Astrocyte (in vitro differentiated cells and primary cell): ENCODE measurements at regions not wholly inside any gene's neighbourhood (a gene's known extent, or its start where the extent isn't known, plus 50 kb on each side); places are given as distances from the start of the nearest gene placed in this dataset.

Experiments
- DNase-seq: peaks from one replicate; pipeline ENCODE4 v3.0.0-alpha.2; 2010; ENCODE audit warnings: low read depth
- FAIRE-seq: peaks from 2 replicates; lab custom pipeline; 2011; peaks lifted over from hg19 to GRCh38; lab: Jason Lieb, UNC
- H2AFZ ChIP-seq: 2 replicates; pipeline ENCODE4 v1.6.0; 2012; ENCODE audit warnings: low read depth, low read length, inconsistent platforms
- H3K27ac ChIP-seq: 2 replicates; pipeline ENCODE4 v1.5.1; 2011; ENCODE audit warnings: low read depth, low read length, inconsistent platforms
- H3K27me3 ChIP-seq: 2 replicates; pipeline ENCODE4 v1.6.0; 2011; ENCODE audit warnings: low read length, inconsistent platforms; ENCODE audit not compliant: insufficient read depth
- H3K36me3 ChIP-seq: 2 replicates; pipeline ENCODE4 v1.5.1; 2011; ENCODE audit warnings: low read length, inconsistent platforms; ENCODE audit not compliant: insufficient read depth
- H3K4me1 ChIP-seq: 2 replicates; pipeline ENCODE4 v1.5.1; 2011; ENCODE audit warnings: low read length, inconsistent platforms; ENCODE audit not compliant: insufficient read depth
- H3K4me2 ChIP-seq: 2 replicates; pipeline ENCODE4 v1.6.0; 2012; ENCODE audit warnings: low read length, inconsistent platforms
- H3K4me3 ChIP-seq: 2 replicates; pipeline ENCODE4 v1.5.1; 2011; ENCODE audit warnings: low read depth, mild to moderate bottlenecking, low read length, inconsistent platforms; ENCODE audit not compliant: insufficient read depth
- H3K79me2 ChIP-seq: 2 replicates; pipeline ENCODE4 v1.6.0; 2012; ENCODE audit warnings: mild to moderate bottlenecking, low read length, inconsistent platforms; ENCODE audit not compliant: insufficient read depth
- H3K9ac ChIP-seq: 2 replicates; pipeline ENCODE4 v1.6.0; 2012; ENCODE audit warnings: mild to moderate bottlenecking, low read length, inconsistent platforms
- H3K9me3 ChIP-seq: 2 replicates; pipeline ENCODE4 v1.5.1; 2012; ENCODE audit warnings: low read depth, mild to moderate bottlenecking, low read length, inconsistent platforms; ENCODE audit not compliant: insufficient read depth
- H4K20me1 ChIP-seq: 2 replicates; pipeline ENCODE4 v1.6.0; 2012; ENCODE audit warnings: low read length, inconsistent platforms; ENCODE audit not compliant: insufficient read depth
- H3K27ac Mint-ChIP-seq: one replicate; pipeline ENCODE4 v1.8.0; 2021; ENCODE audit warnings: mild to moderate bottlenecking, mixed read lengths; ENCODE audit not compliant: unreplicated experiment
- H3K27me3 Mint-ChIP-seq: one replicate; pipeline ENCODE4 v1.8.0; 2021; ENCODE audit warnings: low read depth, mixed read lengths; ENCODE audit not compliant: unreplicated experiment
- H3K36me3 Mint-ChIP-seq: one replicate; pipeline ENCODE4 v1.8.0; 2021; ENCODE audit warnings: low read depth, mixed read lengths; ENCODE audit not compliant: unreplicated experiment
- H3K4me1 Mint-ChIP-seq: one replicate; pipeline ENCODE4 v1.8.0; 2021; ENCODE audit warnings: low read depth, mixed read lengths; ENCODE audit not compliant: unreplicated experiment
- H3K4me3 Mint-ChIP-seq: one replicate; pipeline ENCODE4 v1.8.0; 2021; ENCODE audit warnings: mild to moderate bottlenecking, moderate library complexity, mixed read lengths; ENCODE audit not compliant: unreplicated experiment
- H3K9me3 Mint-ChIP-seq: one replicate; pipeline ENCODE4 v1.8.0; 2021; ENCODE audit warnings: mild to moderate bottlenecking, mixed read lengths; ENCODE audit not compliant: unreplicated experiment
- CTCF ChIP-seq: IDR thresholded peaks from 2 replicates; pipeline ENCODE4 v1.5.1; 2011; ENCODE audit warnings: low read depth, mild to moderate bottlenecking, inconsistent platforms, low read length, moderate library complexity; ENCODE audit not compliant: insufficient read depth
- EZH2 ChIP-seq: IDR thresholded peaks from 2 replicates; pipeline ENCODE4 v1.6.1; 2012; ENCODE audit warnings: mild to moderate bottlenecking, low read length, inconsistent platforms; ENCODE audit not compliant: insufficient read depth

DNA sequence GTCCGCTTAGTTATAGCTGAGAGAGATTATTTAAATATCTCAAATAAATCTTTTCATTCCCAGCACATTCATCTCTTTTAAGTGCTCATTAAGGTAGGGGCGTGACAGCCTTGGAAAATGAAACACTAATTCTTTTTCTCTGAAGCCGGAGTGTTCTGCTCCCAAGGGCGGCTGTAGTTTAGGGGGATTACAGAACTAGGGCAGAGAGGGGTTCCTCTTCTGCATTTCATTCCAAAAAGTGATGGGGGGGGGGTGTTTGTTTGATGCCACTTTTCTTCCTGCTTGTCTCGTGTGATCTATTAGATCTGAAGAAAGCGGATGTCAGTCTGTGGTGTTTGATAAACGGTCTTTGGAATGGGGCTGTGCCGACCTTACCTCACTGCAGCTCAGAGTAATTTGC lies 506.5 kb upstream of the MGMT start:
- H3K4me1 ChIP-seq = no peaks in the 10 kb centered on the region
- H3K36me3 Mint-ChIP-seq = no peaks in the 10 kb centered on the region
- H3K27ac Mint-ChIP-seq = no peak overlapping the region
- DNase-seq (no peak), FAIRE-seq (no peak)
- no peaks in the 10 kb centered on the region for H3K4me1 Mint-ChIP-seq
- H3K36me3 ChIP-seq = no peaks in the 10 kb centered on the region
- no peak overlapping the region for H3K4me3 ChIP-seq
- H3K79me2 ChIP-seq = no peaks in the 10 kb centered on the region
- H3K9me3 ChIP-seq = no peaks in the 10 kb centered on the region
- H3K9me3 Mint-ChIP-seq = peaks cover 3% of the 10 kb centered on the region
- no peak for TF ChIP-seq CTCF
- no peak for TF ChIP-seq EZH2
- no peak overlapping the region for H3K4me2 ChIP-seq
- peaks cover 7% of the 10 kb centered on the region for H3K27me3 Mint-ChIP-seq
- H4K20me1 ChIP-seq = no peaks in the 10 kb centered on the region
- H2AFZ ChIP-seq = no peak overlapping the region
- H3K27ac ChIP-seq = no peak overlapping the region
- no peak overlapping the region for H3K4me3 Mint-ChIP-seq
- no peaks in the 10 kb centered on the region for H3K27me3 ChIP-seq
- no peak overlapping the region for H3K9ac ChIP-seq

- peaks cover 11% of the 10 kb centered on the region for H3K27me3 Mint-ChIP-seq
- Histone ChIP-seq H3K79me2 (no peaks in the 10 kb centered on the region), H4K20me1 (no peaks in the 10 kb centered on the region), H3K4me1 (no peaks in the 10 kb centered on the region), H2AFZ (no peak overlapping the region), H3K36me3 (no peaks in the 10 kb centered on the region), H3K4me2 (no peak overlapping the region), H3K27me3 (no peaks in the 10 kb centered on the region), H3K4me3 (no peak overlapping the region), H3K9ac (no peak overlapping the region), H3K27ac (no peak overlapping the region), H3K9me3 (no peaks in the 10 kb centered on the region)
- no peak for FAIRE-seq
- TF ChIP-seq EZH2 (no peak), CTCF (no peak)
- H3K9me3 Mint-ChIP-seq = peaks cover 3% of the 10 kb centered on the region
- no peak for DNase-seq
- no peak overlapping the region for H3K27ac Mint-ChIP-seq
- H3K36me3 Mint-ChIP-seq = no peaks in the 10 kb centered on the region
- no peaks in the 10 kb centered on the region for H3K4me1 Mint-ChIP-seq
- H3K4me3 Mint-ChIP-seq = no peak overlapping the region
Observed at GRCh38 chr10:128962182-128962581, 504.9 kb upstream of the MGMT start.

- no peak overlapping the region for H3K9ac ChIP-seq
- no peaks in the 10 kb centered on the region for H3K4me1 Mint-ChIP-seq
- no peaks in the 10 kb centered on the region for H3K9me3 ChIP-seq
- no peak overlapping the region for H3K27ac ChIP-seq
- H3K4me3 ChIP-seq = no peak overlapping the region
- no peaks in the 10 kb centered on the region for H3K4me1 ChIP-seq
- H3K36me3 Mint-ChIP-seq = no peaks in the 10 kb centered on the region
- no peaks in the 10 kb centered on the region for H3K36me3 ChIP-seq
- H3K4me3 Mint-ChIP-seq = no peak overlapping the region
- FAIRE-seq = no peak
- no peak for DNase-seq
- H3K4me2 ChIP-seq = no peak overlapping the region
- H4K20me1 ChIP-seq = no peaks in the 10 kb centered on the region
- H3K9me3 Mint-ChIP-seq = peaks cover 3% of the 10 kb centered on the region
- no peak for TF ChIP-seq CTCF
- TF ChIP-seq EZH2 = no peak
- no peak overlapping the region for H3K27ac Mint-ChIP-seq
- H3K79me2 ChIP-seq = no peaks in the 10 kb centered on the region
- H3K27me3 ChIP-seq = no peaks in the 10 kb centered on the region
- H2AFZ ChIP-seq = no peak overlapping the region
- peaks cover 15% of the 10 kb centered on the region for H3K27me3 Mint-ChIP-seq
Observed at GRCh38 chr10:128963211-128964099, 503.6 kb upstream of the MGMT start.
